Omental fat pad (tissue), 3 donors: ENCODE measurements at regions not wholly inside any gene's neighbourhood (a gene's known extent, or its start where the extent isn't known, plus 50 kb on each side); places are given as distances from the start of the nearest gene placed in this dataset.

Source experiments
- ATAC-seq: fragments of 150-250 bp; one replicate; pipeline ENCODE4 v1.9.1; 2016; ENCODE audit warnings: mild to moderate bottlenecking, moderate library complexity; ENCODE audit not compliant: low FRiP score
- DNase-seq: peaks from one replicate; pipeline ENCODE4 v3.0.0-alpha.2; 2019; ENCODE audit warnings: low spot score
- CTCF ChIP-seq, 3 donors: fragments of 450-650 bp; IDR thresholded peaks; one replicate each; pipeline ENCODE4 v1.5.1; 2016 to 2017; ENCODE audit warnings: antibody characterized with exemption in 3 of 3, mild to moderate bottlenecking in 3 of 3, moderate library complexity in 2 of 3

GRCh38 chr2:176710657-176711186, 441.5 kb downstream of the MTX2 start:
- peak; percentile 55 for ATAC-seq
- DNase-seq: no peak
- no peak for TF ChIP-seq CTCF (IDR thresholded peaks at IDR 0.05)

- ATAC-seq (no peak), DNase-seq (no peak)
- no peak for TF ChIP-seq CTCF (IDR thresholded peaks at IDR 0.05)
These were observed 456.8 kb downstream of the MTX2 start for GRCh38 chr2:176725873-176726645.

GRCh38 chr2:176727696-176728095, 458.5 kb downstream of the MTX2 start:
- no peak for TF ChIP-seq CTCF (IDR thresholded peaks at IDR 0.05)
- no peak for DNase-seq
- ATAC-seq: no peak

- ATAC-seq (peak; percentile 37), DNase-seq (no peak)
- no peak for TF ChIP-seq CTCF (IDR thresholded peaks at IDR 0.05)
These were observed 460.7 kb downstream of the MTX2 start for GRCh38 chr2:176729706-176730569.

GRCh38 chr2:176732780-176733179, 463.5 kb downstream of the MTX2 start:
- no peak for ATAC-seq
- no peak for TF ChIP-seq CTCF (IDR thresholded peaks at IDR 0.05)
- DNase-seq: no peak

GRCh38 chr2:176733698-176734430, 464.6 kb downstream of the MTX2 start:
- no peak for TF ChIP-seq CTCF (IDR thresholded peaks at IDR 0.05)
- DNase-seq (no peak), ATAC-seq (no peak)
